Urothelium cell line (cell line): ENCODE measurements at regions not wholly inside any gene's neighbourhood (a gene's known extent, or its start where the extent isn't known, plus 50 kb on each side); places are given as distances from the start of the nearest gene placed in this dataset.
A peak's percentile ranks its signal among the peaks of the same experiment; 100 is the strongest.

Experiments used
- DNase-seq: peaks from one replicate; pipeline ENCODE4 v3.0.0; 2011; ENCODE audit warnings: low spot score, mixed read lengths
- FAIRE-seq: peaks from 2 replicates; lab custom pipeline; 2011; peaks lifted over from hg19 to GRCh38; lab: Jason Lieb, UNC

GRCh38 chr4:130233377-130234047 is 1137.6 kb downstream of the C4orf33 start:
- DNase-seq, result no peak
- FAIRE-seq, result no peak

GRCh38 chr4:130238121-130238520 is 1142.2 kb downstream of the C4orf33 start:
- DNase-seq (no peak), FAIRE-seq (no peak)

DNA sequence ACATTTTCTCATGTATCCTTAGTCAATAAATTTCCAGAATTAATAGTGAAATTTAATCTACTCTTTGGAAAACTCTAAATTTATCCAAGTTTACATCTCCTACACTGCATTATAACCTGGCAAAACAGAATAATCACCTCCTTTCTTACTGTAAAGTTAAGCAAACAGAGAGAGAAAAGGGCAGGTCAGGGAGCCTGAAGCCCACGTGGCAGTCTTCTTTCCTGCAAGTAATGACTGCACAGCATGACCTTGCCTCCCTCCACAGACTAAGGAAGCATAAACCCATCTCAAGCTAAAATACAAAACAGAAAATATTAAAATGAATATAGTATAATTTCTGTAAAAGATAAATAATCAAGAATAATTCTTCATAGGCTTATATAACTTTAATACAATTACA is 1153.0 kb downstream of the C4orf33 start:
- DNase-seq (no peak), FAIRE-seq (no peak)

GRCh38 chr4:130257271-130257670 is 1161.3 kb downstream of the C4orf33 start:
- DNase-seq (peak; percentile 5), FAIRE-seq (no peak)

- no peak for DNase-seq
- no peak for FAIRE-seq
These were observed 1170.9 kb downstream of the C4orf33 start for GRCh38 chr4:130266814-130267213.

DNA sequence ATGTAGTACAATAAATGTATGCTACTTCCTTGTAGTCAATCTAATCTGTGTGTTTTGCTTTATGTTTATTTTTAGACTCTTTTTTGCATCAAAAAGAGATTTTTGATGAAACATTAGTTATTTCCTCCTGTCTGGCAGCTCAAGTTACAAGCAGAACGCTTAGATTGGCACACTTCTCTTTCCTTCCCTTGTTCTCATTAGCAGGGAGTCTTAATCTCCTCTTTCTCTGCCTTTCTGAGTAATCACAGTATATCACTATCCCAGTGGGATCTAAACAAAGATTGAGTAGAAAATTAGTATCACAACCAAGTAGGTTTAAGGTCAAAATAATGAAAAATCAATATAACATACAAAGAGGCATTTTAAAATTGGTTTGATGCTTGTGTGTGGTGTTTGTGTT is 1192.6 kb downstream of the C4orf33 start:
- FAIRE-seq (no peak), DNase-seq (no peak)

DNA sequence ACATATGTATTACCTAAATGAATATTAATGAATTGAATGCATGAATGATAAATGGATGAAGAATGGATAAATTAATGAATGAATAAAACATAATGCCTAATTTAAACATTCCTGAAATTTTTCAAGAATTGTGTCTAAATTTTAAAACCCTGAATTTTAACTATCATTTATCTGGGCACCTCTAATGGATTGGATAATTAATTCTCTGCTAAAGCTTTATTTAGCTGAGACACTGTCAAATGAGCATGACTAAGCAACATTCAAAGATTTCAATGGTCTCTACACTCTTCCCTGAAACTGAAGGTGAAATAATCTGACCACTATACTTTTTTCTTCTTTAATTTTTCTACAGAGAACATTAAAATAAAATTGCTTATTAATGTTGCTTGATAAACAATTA is 1197.7 kb downstream of the C4orf33 start:
- DNase-seq (no peak), FAIRE-seq (no peak)

DNA sequence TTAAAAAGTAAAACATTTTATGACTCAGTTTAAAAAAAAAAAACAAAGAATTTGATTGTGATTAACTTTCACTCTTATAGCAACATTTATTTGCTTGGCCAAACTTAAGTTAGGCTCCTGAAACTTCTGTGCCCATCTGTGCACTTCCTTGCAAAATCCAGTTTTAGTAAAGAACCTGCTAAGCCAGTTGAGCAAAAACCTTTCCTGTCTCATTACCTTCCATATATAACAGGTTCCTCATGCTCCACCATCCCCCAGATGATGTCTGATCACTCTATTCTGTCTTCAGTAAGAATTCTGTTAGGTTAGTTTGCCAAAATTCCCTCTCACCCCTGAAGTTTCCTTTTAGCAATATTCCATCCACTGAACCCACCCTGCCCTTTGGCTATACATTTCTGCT is 1200.5 kb downstream of the C4orf33 start:
- FAIRE-seq (no peak), DNase-seq (no peak)

GRCh38 chr4:130306566-130306965 is 1210.6 kb downstream of the C4orf33 start:
- no peak for FAIRE-seq

DNA sequence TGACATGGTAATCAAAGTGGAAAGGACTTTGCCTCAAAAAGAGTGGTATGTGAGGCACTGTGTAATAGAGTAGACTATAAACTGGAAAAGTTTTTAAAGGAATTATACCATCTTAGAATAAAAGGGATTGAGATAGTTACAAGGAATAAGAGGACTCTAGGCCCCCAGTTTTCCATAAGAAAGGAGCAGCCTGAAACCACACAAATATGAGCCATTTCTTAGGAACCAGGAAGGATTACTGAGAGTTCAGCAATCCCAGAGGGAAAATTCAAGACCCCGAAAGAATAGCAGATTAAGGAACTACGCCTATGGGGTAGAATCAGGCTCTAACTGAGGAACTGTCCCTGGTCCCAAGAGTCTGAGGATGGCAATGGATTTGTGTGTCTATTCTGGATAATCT is 1213.3 kb downstream of the C4orf33 start:
- DNase-seq (no peak), FAIRE-seq (no peak)

More at GRCh38 chr4:130306566-130306965, 1210.6 kb downstream of the C4orf33 start:
- DNase-seq, result no peak

- DNase-seq, result no peak
- FAIRE-seq, result no peak
These were observed 1226.5 kb downstream of the C4orf33 start for GRCh38 chr4:130322439-130322838.

DNA sequence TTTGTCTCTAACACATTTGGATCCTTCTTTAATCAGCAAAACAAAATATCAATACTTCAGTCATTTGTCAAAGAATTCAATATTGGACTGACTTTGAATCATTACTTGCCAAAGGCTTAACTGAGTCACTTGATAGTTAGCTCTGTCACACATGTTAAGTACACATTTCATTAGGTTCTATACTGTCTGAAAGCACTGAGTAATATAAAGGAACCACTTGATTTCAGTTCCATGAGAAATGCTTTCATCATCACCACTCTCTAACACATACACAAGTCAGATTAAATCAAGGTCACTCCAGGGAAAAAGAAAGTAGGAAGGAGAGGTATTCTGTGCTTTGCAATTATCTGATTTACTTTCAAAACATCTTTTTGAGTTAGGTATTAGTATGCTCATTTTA is 1233.1 kb downstream of the C4orf33 start:
- FAIRE-seq (no peak), DNase-seq (no peak)

DNA sequence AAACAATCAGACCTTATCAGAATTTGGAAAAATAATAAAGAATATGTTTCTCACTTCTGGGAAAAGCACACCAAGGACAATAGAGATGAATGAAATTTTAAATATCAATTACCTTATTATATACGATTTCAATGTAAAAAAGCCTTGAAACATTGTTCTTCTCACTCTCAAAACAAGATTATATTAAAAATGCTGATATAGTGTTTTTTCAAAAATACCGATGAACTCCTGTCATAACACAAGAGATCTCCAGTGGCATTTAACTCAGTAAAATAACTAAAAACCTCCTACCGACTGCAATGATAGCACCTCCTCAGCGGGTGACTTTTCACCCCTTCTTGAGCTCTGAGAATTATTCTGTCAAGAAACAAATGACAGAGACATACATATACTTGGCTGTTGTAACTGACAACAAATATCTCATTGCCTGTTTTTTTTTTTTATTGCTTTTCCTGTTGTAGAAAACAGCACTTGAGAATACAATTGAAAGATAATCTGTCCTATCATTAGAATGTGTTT is 1237.3 kb downstream of the C4orf33 start:
- FAIRE-seq (no peak), DNase-seq (no peak)

GRCh38 chr4:130335417-130336194 is 1239.7 kb downstream of the C4orf33 start:
- DNase-seq (no peak), FAIRE-seq (no peak)

DNA sequence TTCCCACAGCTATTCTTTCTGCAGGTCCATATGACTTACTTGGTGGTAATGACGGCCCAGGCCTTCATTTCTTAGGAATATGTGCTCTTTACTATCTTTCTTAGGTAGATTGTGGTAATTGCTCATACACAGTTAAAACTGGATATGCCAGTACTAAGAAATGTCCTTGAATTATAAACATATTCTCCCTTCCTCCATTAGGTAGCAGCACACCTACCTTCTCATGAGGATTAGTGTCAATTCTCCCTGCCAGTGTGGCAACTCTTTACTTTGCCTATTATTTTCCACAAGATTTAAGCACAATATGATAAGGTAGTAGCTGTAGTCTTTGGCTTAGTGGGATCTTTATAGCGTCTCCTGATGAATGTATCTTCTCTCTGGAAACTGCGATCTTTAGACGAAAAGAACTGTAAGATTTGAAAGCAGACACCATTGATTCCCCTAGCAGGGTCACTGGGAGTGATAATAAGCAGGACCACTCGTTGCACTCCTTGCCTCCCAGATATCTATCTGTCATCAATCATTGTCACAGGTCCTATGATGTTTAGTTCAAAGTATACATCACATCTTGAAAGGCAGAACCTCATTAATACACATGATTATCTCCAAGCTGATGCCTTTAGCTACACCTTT is 1240.7 kb downstream of the C4orf33 start:
- DNase-seq, result peak; percentile 6
- no peak for FAIRE-seq

- DNase-seq, result no peak
These were observed 1242.9 kb downstream of the C4orf33 start for GRCh38 chr4:130338851-130339250.

DNA sequence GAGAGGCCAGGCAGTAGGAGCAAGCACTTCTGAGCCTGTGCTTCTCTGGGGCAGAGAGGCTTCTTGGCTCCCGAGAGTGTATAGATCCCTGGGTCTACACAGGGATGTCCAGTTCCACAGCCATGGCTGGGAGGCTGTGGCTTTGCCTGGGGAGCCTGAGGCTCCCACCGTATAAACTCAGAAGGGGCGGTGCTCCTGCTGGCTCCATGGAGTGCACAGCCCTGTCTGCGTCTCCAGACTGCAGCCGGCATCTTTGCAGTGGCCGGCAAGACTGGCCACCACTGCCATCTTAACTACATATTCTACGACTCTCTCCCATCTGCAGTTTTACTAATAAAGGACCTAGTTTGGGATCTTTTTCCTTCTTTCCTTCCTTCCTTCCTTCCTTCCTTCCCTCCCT is 1253.8 kb downstream of the C4orf33 start:
- DNase-seq, result no peak
- no peak for FAIRE-seq

More at GRCh38 chr4:130338851-130339250, 1242.9 kb downstream of the C4orf33 start:
- no peak for FAIRE-seq

GRCh38 chr4:130356873-130357272 is 1260.9 kb downstream of the C4orf33 start:
- DNase-seq (no peak), FAIRE-seq (no peak)

GRCh38 chr4:130359542-130359941 is 1263.6 kb downstream of the C4orf33 start:
- FAIRE-seq (no peak), DNase-seq (peak; percentile 3)

- DNase-seq, result no peak
- FAIRE-seq, result no peak
These were observed 1265.7 kb downstream of the C4orf33 start for GRCh38 chr4:130361616-130362015.

DNA sequence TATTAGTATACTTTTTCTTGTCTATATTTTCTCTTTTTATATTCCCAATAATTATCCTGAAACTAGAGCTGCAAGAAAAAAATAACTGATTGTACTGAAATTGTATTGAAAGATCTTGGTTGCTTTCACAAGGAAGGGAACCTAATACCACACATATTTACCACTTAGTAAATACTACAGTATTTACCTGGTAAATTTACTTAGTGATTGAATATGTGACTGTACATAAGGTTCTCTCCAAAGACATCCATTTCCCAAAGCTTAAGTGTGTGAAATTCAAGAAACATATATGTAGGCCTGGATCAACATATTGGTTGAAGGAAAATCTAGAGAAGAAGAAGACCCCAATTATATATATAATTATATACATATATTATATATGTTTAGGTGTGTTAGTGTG is 1272.7 kb downstream of the C4orf33 start:
- FAIRE-seq, result no peak
- no peak for DNase-seq

DNA sequence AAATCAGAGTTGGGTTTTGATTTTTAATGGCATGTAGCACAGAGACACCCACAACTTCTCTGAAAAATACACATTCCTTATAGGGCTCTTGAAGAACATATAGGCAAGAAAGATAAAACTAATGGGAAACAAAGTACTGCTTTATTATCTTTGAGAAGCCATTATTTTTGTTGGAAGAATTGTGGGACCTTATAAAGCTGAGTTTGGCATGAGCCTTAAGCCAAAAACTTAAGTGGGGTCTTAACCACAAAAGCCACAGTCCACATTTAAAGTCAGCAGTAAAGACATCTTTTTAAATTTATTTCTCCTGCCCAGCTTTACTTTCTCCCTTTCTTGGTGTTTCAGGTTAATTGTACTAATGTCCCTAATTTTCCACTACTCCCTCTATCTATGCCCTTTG is 1297.3 kb downstream of the C4orf33 start:
- DNase-seq (no peak), FAIRE-seq (no peak)
